ENCODE measurements at regions not wholly inside any gene's neighbourhood (a gene's known extent, or its start where the extent isn't known, plus 50 kb on each side); places are given as distances from the start of the nearest gene placed in this dataset.
A peak's percentile ranks its signal among the peaks of the same experiment; 100 is the strongest.

- no peak overlapping the region for H3K27ac ChIP-seq (ENCODE audit: low read depth, low read length)
- no peaks in the 10 kb centered on the region for H3K79me2 ChIP-seq (ENCODE audit: insufficient read depth, low read length)
- no peaks in the 10 kb centered on the region for H3K27me3 ChIP-seq (ENCODE audit: insufficient read depth, low read length)
- no peak for TF ChIP-seq CTCF (IDR thresholded peaks at IDR 0.05; ENCODE audit: extremely low read depth, low read depth, low read length)
- no peak overlapping the region for H3K4me3 ChIP-seq (ENCODE audit: insufficient read depth, low read length)
- DNase-seq (ENCODE audit: insufficient read length, low spot score, missing footprints): no peak
- no peaks in the 10 kb centered on the region for H4K20me1 ChIP-seq (ENCODE audit: insufficient read depth, low read length)
- no peak overlapping the region for H2AFZ ChIP-seq (ENCODE audit: low read length)
- no peaks in the 10 kb centered on the region for H3K36me3 ChIP-seq (ENCODE audit: insufficient read depth, low read length)
- H3K4me2 ChIP-seq (ENCODE audit: insufficient read depth, low read length): no peak overlapping the region
- peaks cover 16% of the 10 kb centered on the region for H3K4me1 ChIP-seq (ENCODE audit: insufficient read depth, low read length)
- no peaks in the 10 kb centered on the region for H3K9me3 ChIP-seq (ENCODE audit: low read depth, low read length)
Measured at GRCh38 chr5:93304456-93305250, 276.4 kb downstream of the NR2F1-AS1 start.

- H3K79me2 ChIP-seq (ENCODE audit: insufficient read depth, low read length): no peaks in the 10 kb centered on the region
- H3K4me1 ChIP-seq (ENCODE audit: insufficient read depth, low read length): peaks cover 16% of the 10 kb centered on the region
- no peak for DNase-seq (ENCODE audit: insufficient read length, low spot score, missing footprints)
- H2AFZ ChIP-seq (ENCODE audit: low read length): peak overlapping the region; percentile 16
- no peak for TF ChIP-seq CTCF (IDR thresholded peaks at IDR 0.05; ENCODE audit: extremely low read depth, low read depth, low read length)
- no peak overlapping the region for H3K4me3 ChIP-seq (ENCODE audit: insufficient read depth, low read length)
- peak overlapping the region; percentile 34 for H3K4me2 ChIP-seq (ENCODE audit: insufficient read depth, low read length)
- no peaks in the 10 kb centered on the region for H3K9me3 ChIP-seq (ENCODE audit: low read depth, low read length)
- no peak overlapping the region for H3K27ac ChIP-seq (ENCODE audit: low read depth, low read length)
- no peaks in the 10 kb centered on the region for H3K36me3 ChIP-seq (ENCODE audit: insufficient read depth, low read length)
- no peaks in the 10 kb centered on the region for H3K27me3 ChIP-seq (ENCODE audit: insufficient read depth, low read length)
- no peaks in the 10 kb centered on the region for H4K20me1 ChIP-seq (ENCODE audit: insufficient read depth, low read length)
Measured at GRCh38 chr5:93303291-93303691, 277.7 kb downstream of the NR2F1-AS1 start.

GRCh38 chr5:93302711-93303110 lies 278.3 kb downstream of the NR2F1-AS1 start:
- Histone ChIP-seq H3K9me3 (ENCODE audit: low read depth, low read length) (no peaks in the 10 kb centered on the region), H3K27ac (ENCODE audit: low read depth, low read length) (no peak overlapping the region), H3K79me2 (ENCODE audit: insufficient read depth, low read length) (no peaks in the 10 kb centered on the region), H3K4me2 (ENCODE audit: insufficient read depth, low read length) (peak overlapping the region; percentile 34), H4K20me1 (ENCODE audit: insufficient read depth, low read length) (no peaks in the 10 kb centered on the region), H3K27me3 (ENCODE audit: insufficient read depth, low read length) (no peaks in the 10 kb centered on the region), H3K36me3 (ENCODE audit: insufficient read depth, low read length) (no peaks in the 10 kb centered on the region), H3K4me1 (ENCODE audit: insufficient read depth, low read length) (peaks cover 13% of the 10 kb centered on the region), H2AFZ (ENCODE audit: low read length) (no peak overlapping the region), H3K4me3 (ENCODE audit: insufficient read depth, low read length) (no peak overlapping the region)
- no peak for DNase-seq (ENCODE audit: insufficient read length, low spot score, missing footprints)
- TF ChIP-seq CTCF (IDR thresholded peaks at IDR 0.05; ENCODE audit: extremely low read depth, low read depth, low read length): no peak

GRCh38 chr5:93300945-93301344 lies 280.1 kb downstream of the NR2F1-AS1 start:
- no peak overlapping the region for H3K4me2 ChIP-seq (ENCODE audit: insufficient read depth, low read length)
- H3K9me3 ChIP-seq (ENCODE audit: low read depth, low read length): no peaks in the 10 kb centered on the region
- no peaks in the 10 kb centered on the region for H3K36me3 ChIP-seq (ENCODE audit: insufficient read depth, low read length)
- peaks cover 7% of the 10 kb centered on the region for H3K4me1 ChIP-seq (ENCODE audit: insufficient read depth, low read length)
- DNase-seq (ENCODE audit: insufficient read length, low spot score, missing footprints): no peak
- no peaks in the 10 kb centered on the region for H3K27me3 ChIP-seq (ENCODE audit: insufficient read depth, low read length)
- no peaks in the 10 kb centered on the region for H4K20me1 ChIP-seq (ENCODE audit: insufficient read depth, low read length)
- no peak overlapping the region for H3K4me3 ChIP-seq (ENCODE audit: insufficient read depth, low read length)
- H3K27ac ChIP-seq (ENCODE audit: low read depth, low read length): no peak overlapping the region
- no peaks in the 10 kb centered on the region for H3K79me2 ChIP-seq (ENCODE audit: insufficient read depth, low read length)
- no peak overlapping the region for H2AFZ ChIP-seq (ENCODE audit: low read length)
- no peak for TF ChIP-seq CTCF (IDR thresholded peaks at IDR 0.05; ENCODE audit: extremely low read depth, low read depth, low read length)
